CD4-positive, alpha-beta T cell treated with Interleukin-21 for 1 hour (primary cell): ENCODE measurements at regions not wholly inside any gene's neighbourhood (a gene's known extent, or its start where the extent isn't known, plus 50 kb on each side); places are given as distances from the start of the nearest gene placed in this dataset.
"Not testable (repeated sequence)": the region's sequence is repeated elsewhere in the genome, so short reads cannot be mapped to it uniquely, and the experiment has no call there.

ENCODE experiments used
- DNase-seq: peaks from one replicate; pipeline ENCODE4 v3.0.0-alpha.2; 2020

- no peak for DNase-seq
These were observed 549.4 kb upstream of the SALL3 start for GRCh38 chr18:78430131-78430758.

GRCh38 chr18:78431606-78432005 lies 548.0 kb upstream of the SALL3 start:
- DNase-seq: no peak

GRCh38 chr18:78433562-78433961 lies 546.1 kb upstream of the SALL3 start:
- DNase-seq: no peak

- DNase-seq: no peak
These were observed 543.5 kb upstream of the SALL3 start for GRCh38 chr18:78436110-78436509.

- not testable (repeated sequence) for DNase-seq
These were observed 541.4 kb upstream of the SALL3 start for GRCh38 chr18:78438235-78438634.

GRCh38 chr18:78445880-78446279 lies 533.7 kb upstream of the SALL3 start:
- no peak for DNase-seq

- no peak for DNase-seq
These were observed 532.4 kb upstream of the SALL3 start for GRCh38 chr18:78447211-78447610.

- DNase-seq: no peak
These were observed 531.5 kb upstream of the SALL3 start for GRCh38 chr18:78448106-78448505.

GRCh38 chr18:78448591-78448990 lies 531.0 kb upstream of the SALL3 start:
- no peak for DNase-seq

- no peak for DNase-seq
These were observed 525.4 kb upstream of the SALL3 start for GRCh38 chr18:78454221-78454620.

GRCh38 chr18:78455386-78455785 lies 524.2 kb upstream of the SALL3 start:
- DNase-seq: no peak

- DNase-seq: no peak
These were observed 522.6 kb upstream of the SALL3 start for GRCh38 chr18:78457011-78457410.

- DNase-seq: no peak
These were observed 521.9 kb upstream of the SALL3 start for GRCh38 chr18:78457731-78458130.

GRCh38 chr18:78458356-78458755 lies 521.3 kb upstream of the SALL3 start:
- DNase-seq: no peak

- no peak for DNase-seq
These were observed 520.0 kb upstream of the SALL3 start for GRCh38 chr18:78459668-78460067.

GRCh38 chr18:78460558-78460957 lies 519.1 kb upstream of the SALL3 start:
- DNase-seq: no peak

- DNase-seq: no peak
These were observed 506.1 kb upstream of the SALL3 start for GRCh38 chr18:78473563-78473962.

- DNase-seq: no peak
These were observed 501.8 kb upstream of the SALL3 start for GRCh38 chr18:78477840-78478239.

- no peak for DNase-seq
These were observed 500.2 kb upstream of the SALL3 start for GRCh38 chr18:78479443-78479842.

- DNase-seq: no peak
These were observed 499.2 kb upstream of the SALL3 start for GRCh38 chr18:78480262-78481054.

GRCh38 chr18:78482378-78482777 lies 497.2 kb upstream of the SALL3 start:
- no peak for DNase-seq

GRCh38 chr18:78487649-78488048 lies 492.0 kb upstream of the SALL3 start:
- DNase-seq: no peak

- no peak for DNase-seq
These were observed 487.4 kb upstream of the SALL3 start for GRCh38 chr18:78492064-78492812.

- no peak for DNase-seq
These were observed 486.7 kb upstream of the SALL3 start for GRCh38 chr18:78492813-78493371.
